ENCODE measurements at regions not wholly inside any gene's neighbourhood (a gene's known extent, or its start where the extent isn't known, plus 50 kb on each side); places are given as distances from the start of the nearest gene placed in this dataset.
A peak's percentile ranks its signal among the peaks of the same experiment; 100 is the strongest.

DNA sequence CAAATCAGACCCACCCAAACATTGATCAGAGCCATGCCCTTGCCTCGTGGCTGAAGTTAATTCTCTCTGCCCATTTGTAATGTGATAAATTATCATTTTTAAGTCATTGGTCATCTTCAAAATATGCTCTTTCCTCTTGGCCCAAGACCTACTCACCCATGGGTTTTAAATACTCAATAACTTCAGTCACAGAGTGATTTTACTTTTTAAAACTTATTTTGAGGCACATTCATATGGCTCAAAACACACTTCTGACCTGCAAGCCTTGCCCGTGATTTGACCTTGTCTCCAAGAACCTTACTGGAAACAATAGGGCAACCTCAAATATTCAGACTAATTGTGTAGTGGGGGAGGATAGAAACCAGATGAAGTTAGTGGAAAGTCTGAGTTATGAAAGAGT is 176.2 kb upstream of the LNX1 start:
- no peak for DNase-seq

- DNase-seq, result no peak
Observed at GRCh38 chr4:53764761-53765490, 173.6 kb upstream of the LNX1 start.

- DNase-seq, result no peak
Observed at GRCh38 chr4:53763813-53764597, 172.7 kb upstream of the LNX1 start.

DNA sequence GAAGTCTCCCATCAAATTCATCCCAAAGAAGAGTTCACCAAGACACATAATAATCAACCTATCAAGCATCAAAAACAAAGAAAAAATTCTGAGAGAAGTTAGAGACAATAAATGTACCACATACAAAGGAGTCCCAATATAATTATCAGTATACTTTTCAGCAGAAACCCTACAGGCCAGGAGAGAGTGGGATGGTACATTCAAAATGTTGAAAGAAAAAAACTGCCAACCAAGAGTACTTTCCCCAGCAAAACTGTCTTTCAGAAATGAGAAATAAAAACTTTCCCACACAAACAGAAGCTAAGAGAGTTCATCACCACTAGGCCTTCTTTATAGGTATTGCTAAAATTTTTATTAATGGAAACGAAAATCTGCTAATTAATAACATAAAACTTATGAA is 164.4 kb upstream of the LNX1 start:
- DNase-seq, result no peak

GRCh38 chr4:53752124-53752523 is 160.8 kb upstream of the LNX1 start:
- no peak for DNase-seq

DNA sequence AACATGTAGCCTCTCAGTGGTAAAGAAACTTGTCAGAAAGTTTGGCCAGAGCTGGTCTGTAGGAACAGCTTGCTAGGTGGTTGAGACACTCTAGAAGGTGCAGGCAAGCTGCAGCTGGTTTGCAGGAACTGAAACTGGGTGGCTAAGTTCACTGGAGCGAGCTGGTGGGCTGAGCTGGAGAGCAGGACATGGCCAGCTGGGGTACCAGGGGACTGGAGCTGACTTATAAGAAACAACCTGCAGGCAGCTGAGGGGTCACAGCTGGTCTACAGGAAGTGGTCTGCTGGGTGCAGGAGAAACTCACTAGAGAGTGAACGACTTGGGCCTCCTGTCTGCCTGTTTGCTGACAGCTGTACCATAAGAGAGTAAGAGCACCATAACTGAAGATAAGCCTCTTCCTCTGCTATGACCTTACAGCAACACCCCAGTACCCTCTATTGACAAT is 157.1 kb upstream of the LNX1 start:
- peak; percentile 2 for DNase-seq

GRCh38 chr4:53747401-53747800 is 156.1 kb upstream of the LNX1 start:
- DNase-seq, result no peak

GRCh38 chr4:53744446-53745160 is 153.3 kb upstream of the LNX1 start:
- DNase-seq, result no peak

GRCh38 chr4:53734584-53735353 is 143.5 kb upstream of the LNX1 start:
- DNase-seq, result no peak

DNA sequence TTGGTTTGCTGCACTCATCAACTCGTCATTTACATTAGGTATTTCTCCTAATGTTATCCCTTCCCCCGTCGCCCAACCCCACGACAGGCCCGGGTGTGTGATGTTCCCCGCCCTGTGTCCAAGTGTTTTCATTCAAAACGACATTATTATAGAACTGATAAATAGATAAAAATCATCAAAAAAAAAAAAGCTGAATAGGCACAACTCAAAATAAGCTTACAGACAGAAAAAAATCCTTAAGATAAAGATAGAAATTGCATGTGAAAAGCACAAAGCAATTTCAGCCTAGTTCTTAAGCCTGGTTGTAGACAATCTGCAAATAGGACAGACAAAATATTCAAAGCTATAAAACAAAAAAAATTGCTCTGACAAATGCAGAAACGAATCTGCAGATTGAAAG is 142.9 kb upstream of the LNX1 start:
- no peak for DNase-seq

- no peak for DNase-seq
Observed at GRCh38 chr4:53732661-53733060, 141.4 kb upstream of the LNX1 start.

DNA sequence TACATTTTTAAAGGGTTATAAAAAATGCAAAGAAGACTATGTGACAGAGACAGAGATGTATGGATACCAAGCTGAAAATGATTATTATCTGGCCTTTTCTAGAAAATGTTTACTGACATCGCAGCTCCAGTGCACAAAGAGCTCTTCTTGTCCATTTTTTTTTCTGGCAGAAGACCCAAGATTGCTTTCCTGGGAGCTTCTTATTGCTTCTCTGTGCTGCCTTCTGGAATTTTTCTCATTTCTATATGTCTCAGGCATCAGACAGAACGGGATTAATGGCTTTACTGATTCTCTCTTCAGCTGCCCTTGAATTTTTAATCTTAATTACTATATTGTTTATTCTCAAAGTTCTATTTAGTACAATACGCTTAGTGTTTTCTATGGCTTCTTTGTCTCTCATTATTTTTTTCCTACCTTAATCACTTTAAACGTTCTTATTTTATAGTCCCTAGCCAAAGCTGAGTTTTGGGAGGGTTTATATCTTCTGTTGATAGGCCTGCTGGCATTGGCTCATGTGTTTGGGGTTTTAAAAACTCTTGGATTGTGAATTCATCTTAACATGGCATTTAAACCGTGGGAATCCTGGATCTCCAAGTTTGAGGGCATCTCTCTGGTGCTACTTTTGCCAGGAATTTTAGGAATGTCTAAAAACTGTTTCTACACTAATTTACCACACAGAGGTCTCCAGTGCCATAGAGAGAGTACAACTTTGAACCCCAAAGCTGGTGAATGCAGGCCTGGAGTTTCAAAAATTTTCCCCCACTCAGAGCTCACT is 138.9 kb upstream of the LNX1 start:
- no peak for DNase-seq

DNA sequence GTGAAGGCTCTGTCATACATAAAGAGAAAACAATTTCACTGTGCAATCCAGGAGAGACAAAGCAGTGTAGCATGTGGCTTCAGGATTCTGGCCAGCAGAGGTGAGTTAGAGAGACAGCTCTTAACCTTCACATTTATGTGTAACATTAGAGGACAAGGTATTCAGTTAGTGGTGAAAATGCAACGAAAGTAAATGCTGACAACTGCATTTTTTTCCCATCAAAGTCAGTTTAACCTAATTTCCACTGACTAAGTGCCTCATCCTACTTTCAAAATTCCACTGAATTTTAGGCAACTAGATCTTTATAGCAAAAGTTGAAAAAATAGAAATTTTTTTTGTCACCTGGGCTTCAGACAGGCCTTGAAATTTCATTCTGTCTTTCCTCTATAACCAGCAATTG is 130.8 kb upstream of the LNX1 start:
- no peak for DNase-seq

DNA sequence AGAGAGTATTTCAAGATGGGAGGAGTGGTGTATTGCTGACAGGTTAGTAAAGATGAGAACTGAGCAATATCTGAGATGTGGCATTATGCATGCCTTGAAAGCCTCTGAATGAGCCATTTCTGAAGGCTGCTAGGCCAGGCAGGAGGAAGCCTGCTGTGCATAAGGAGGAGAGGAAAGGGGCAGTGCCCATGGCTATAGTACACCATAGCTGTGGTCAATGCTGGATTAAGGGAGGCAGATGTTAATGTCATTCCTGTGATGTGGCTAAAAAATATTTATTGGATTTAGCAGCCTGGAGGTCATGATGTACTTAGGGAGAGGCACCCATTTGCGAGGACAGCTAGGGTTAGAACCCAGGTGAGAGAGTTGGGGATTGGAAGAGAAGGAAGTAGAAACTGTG is 130.0 kb upstream of the LNX1 start:
- DNase-seq, result no peak

GRCh38 chr4:53720776-53721175 is 129.5 kb upstream of the LNX1 start:
- no peak for DNase-seq

GRCh38 chr4:53717064-53717549 is 125.8 kb upstream of the LNX1 start:
- peak; percentile 77 for DNase-seq

GRCh38 chr4:53716471-53717063 is 125.3 kb upstream of the LNX1 start:
- DNase-seq, result no peak

DNA sequence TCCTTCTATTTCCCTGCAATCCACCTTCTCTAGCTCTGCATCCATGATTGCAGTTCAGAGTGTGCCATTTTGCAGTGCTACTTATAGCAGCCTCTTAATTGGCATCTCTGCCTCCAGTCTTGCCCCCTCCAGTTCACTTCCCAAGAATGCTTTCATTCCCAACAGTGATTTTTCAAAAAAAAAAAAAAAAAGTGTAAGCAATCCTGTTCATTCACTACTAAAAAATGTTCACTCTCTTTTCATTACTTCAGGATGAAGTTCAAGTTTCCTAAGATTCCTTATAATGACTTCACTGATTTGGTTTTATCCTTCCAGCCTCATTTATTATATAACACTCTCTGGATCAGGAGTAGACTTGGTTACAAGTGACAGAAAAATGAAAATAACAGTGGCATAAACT is 124.7 kb upstream of the LNX1 start:
- DNase-seq, result no peak

GRCh38 chr4:53714236-53715140 is 123.2 kb upstream of the LNX1 start:
- DNase-seq, result no peak

DNA sequence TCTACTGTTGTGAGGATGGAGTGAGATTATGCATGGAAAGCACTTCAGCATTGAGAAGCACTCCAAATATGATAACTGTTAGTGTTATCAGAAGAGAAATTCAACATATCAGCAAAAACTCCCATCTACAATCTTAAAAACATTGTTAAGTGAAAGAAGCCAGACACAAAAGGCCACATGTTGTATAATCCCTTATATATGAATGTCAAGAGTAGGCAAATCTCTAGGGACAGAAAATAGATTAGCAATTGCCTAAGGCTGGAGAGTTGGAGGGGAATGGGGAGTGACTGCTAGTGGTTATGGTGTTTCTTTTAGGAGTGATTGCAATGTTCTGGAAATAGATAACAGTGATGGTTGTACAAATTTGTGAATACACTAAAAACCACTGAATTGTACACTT is 122.5 kb upstream of the LNX1 start:
- DNase-seq, result no peak

DNA sequence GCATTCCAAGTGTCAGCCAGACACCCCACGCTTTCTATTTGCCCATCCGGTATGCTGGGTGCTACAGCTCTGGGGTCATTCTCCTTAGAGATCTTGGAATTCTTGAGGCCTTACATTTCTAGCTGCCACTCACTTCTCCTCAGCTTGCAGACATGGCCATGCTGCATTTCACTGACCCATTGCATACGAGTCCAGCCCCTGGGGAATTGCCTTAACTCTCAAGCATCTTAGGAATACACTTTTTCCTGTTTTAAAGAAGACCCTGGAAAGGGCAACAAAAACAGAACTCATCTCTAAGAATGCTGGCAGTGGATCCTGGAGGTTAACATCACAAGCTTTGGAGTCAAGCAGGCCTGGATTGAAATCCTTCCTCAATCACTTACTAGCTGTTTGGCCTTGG is 122.0 kb upstream of the LNX1 start:
- no peak for DNase-seq

Measured in hematopoietic multipotent progenitor cell treated with erythropoietin and hydrocortisone succinate and interleukin-3 and kit ligand, for 4 days (in vitro differentiated cells).